Erythroblast (primary cell): ENCODE measurements at regions not wholly inside any gene's neighbourhood (a gene's known extent, or its start where the extent isn't known, plus 50 kb on each side); places are given as distances from the start of the nearest gene placed in this dataset.

ENCODE experiments used
- GATA1 ChIP-seq: IDR thresholded peaks from 2 replicates; pipeline ENCODE4 v1.6.1; 2011; ENCODE audit warnings: low read depth, mild to moderate bottlenecking, control low read depth, low read length, moderate library complexity
- POLR2A ChIP-seq: IDR thresholded peaks from 2 replicates; pipeline ENCODE4 v1.6.1; 2011; ENCODE audit warnings: mild to moderate bottlenecking, low read length

DNA sequence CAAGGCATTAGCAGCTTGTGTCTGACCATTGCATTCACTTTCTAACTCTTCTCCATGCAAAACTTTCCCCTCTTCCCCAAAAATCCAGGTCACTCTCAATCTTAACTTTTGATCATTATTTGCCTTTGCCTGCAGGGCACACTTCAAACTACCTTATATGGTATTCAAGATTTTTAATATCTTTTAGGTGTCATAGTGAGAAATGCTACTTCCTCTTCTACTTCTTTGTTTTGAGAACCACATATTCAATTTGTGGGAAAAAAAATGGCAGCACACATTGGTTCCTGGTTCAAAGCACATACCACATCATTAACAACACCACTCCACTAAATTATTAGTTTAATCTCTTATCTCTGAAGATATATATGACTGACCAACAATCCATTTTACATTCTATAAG is 1267.0 kb upstream of the CITED2 start:
- no peak for TF ChIP-seq POLR2A
- TF ChIP-seq GATA1 = no peak
